ENCODE measurements at regions not wholly inside any gene's neighbourhood (a gene's known extent, or its start where the extent isn't known, plus 50 kb on each side); places are given as distances from the start of the nearest gene placed in this dataset.

DNA sequence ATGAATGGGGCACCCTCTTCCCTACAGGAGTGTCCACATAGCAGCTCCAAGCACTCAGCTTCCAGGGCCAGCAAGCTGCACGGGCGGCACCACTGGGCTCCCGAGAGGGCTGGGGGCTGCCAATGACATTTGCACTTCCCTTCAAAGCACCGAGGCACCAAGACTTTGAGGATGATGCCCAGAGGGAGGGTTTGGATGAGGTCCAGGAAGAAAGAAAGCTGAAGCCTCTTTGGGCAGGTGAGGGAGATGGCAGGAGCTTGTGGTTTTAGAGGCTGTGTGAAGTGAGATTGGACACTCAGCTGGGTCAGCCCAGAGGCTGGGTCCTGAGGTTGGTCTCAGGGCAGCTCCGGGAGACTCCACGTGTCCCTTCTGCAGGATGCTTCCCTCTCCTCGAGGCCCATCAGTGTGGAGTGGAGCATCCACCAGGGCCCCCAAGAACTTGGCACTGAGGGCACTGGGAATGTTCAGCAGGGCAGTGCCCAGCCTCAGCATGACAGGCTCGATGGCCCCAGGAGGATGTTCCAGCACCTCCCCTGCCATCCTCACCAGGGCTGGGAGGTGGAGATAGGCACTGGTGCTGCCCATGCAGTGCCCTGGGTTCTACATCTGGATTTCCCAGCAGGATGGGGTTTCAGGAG is 54.9 kb upstream of the IGFBP3 start:
- CTCF ChIA-PET, result interaction anchor here (0.6 kb wide), 1 partner anchor 9 kb away, joined by 3 read pairs; no protein-coding TSS in a partner anchor

DNA sequence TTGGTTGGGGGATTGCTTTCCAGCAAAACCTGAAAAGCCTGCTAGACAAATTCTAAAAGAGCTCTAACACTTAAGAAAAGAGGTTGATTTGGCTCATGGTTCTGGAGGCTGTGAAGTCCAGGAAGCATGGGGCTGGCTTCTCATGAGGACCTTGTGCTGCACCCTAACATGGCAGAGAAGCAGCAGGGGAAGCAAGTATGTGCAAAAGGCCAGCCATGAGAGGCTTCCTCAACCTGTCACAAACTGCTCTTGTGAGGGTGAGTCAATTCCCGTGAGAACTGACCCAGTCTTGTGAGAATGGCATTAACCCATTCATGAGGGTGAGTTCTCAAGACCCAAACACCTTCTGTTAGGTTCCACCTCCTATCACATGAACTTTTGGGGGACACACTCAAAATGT is 54.3 kb upstream of the IGFBP3 start:
- intact Hi-C loops (cut with micrococcal nuclease), result no loop called here
- H3K36me3 Mint-ChIP-seq (ENCODE audit: low read depth), result peaks cover 13% of the 10 kb centered on the region
- H3K4me3 Mint-ChIP-seq, result no peak overlapping the region
- H3K4me1 Mint-ChIP-seq (ENCODE audit: low read depth), result peaks cover 12% of the 10 kb centered on the region
- CTCF ChIA-PET, result interaction anchor here (0.6 kb wide), 1 partner anchor 8 kb away, joined by 3 read pairs; no protein-coding TSS in a partner anchor
- H3K27me3 Mint-ChIP-seq (ENCODE audit: low read depth), result no peaks in the 10 kb centered on the region
- no peak for DNase-seq
- no peak overlapping the region for H3K27ac Mint-ChIP-seq
- H3K9me3 Mint-ChIP-seq, result no peaks in the 10 kb centered on the region

More for the DNA sequence above, 54.9 kb upstream of the IGFBP3 start:
- Mint-ChIP-seq H3K4me3 (no peak overlapping the region), H3K36me3 (ENCODE audit: low read depth) (peaks cover 17% of the 10 kb centered on the region), H3K9me3 (no peaks in the 10 kb centered on the region), H3K27me3 (ENCODE audit: low read depth) (no peaks in the 10 kb centered on the region), H3K27ac (no peak overlapping the region), H3K4me1 (ENCODE audit: low read depth) (peaks cover 12% of the 10 kb centered on the region)
- intact Hi-C loops (cut with micrococcal nuclease), result no loop called here
- DNase-seq, result no peak

DNA sequence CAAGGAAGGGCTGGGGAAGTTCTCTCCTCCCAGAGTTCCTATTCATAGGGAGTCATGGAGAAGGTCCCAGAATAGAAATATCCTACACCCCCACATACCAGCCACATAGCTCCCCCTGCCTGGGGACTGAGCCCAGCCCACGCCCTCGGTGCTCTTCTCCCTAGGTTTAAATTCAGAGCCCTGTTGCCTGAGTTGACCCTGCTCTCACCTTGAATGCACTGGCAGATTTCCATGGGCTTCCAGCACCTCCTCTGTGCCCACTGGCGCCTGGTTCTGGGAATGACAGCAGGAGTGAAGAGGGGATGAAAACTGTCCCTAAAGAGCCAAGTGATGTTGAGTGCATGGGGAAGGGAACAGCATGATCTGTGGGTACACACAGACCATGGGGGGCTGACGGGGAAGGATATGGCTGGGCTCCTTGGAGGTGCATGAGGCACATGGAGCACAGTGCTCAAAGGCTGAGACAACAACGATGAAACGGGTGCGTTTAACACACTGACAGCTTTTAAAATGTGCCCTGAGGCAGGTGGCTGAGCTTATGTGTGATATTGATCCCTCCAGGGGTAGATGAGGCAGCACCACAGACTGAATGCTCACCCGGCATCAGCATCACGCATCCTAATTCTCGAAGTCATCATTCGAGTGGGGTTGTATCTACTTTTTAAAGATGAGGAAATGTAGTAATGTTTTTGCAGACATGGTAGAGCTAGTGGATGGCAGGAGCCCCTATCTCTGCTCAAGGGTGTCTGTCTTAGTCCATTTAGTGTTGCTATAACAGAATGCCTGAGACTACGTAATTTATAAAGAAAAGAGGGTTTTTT is 53.7 kb upstream of the IGFBP3 start:
- Mint-ChIP-seq H3K27ac (no peak overlapping the region), H3K4me3 (no peak overlapping the region), H3K9me3 (no peaks in the 10 kb centered on the region), H3K36me3 (ENCODE audit: low read depth) (peaks cover 12% of the 10 kb centered on the region), H3K27me3 (ENCODE audit: low read depth) (no peaks in the 10 kb centered on the region), H3K4me1 (ENCODE audit: low read depth) (peaks cover 12% of the 10 kb centered on the region)
- intact Hi-C loops (cut with micrococcal nuclease), result no loop called here
- CTCF ChIA-PET, result interaction anchor here (0.6 kb wide), 1 partner anchor 7 kb away, joined by 3 read pairs; no protein-coding TSS in a partner anchor
- no peak for DNase-seq

DNA sequence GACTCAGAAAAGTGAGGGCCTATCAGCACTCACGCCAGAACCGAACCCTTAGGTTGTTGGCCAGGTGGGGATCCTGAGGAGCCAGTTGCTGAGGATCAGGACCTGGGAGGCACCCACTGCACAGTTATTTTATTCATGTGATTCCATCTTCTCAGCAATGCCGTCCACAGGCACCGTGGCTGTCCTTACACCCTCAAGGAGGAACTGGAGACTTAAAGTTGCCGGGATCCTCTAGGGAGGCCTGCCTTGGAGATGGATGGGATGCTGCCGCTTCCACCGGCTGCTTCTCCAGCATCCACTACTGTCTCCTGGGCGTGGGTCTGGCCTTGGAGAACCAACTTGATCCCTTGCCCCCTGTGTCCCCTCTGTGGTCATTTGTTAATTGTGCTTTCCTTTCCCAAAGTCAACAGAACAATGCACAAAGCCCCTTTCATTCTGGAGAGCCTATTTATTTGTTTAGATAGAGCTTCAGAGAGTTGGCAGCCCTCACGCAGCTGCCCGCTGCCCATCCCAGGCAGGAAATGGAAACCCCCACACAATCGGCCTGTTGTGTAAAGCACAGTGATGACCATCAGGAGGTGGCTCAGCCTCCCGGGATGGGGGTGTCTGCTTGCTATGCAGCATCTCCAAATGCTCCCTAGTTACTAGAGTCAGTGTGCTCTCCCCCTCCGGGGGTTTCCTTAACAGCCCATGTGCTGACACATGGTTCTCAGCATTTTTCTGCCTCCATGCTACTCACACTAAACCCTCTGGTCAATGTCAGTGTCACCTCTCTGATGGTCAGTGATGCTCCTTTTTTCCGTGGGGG is 52.9 kb upstream of the IGFBP3 start:
- Mint-ChIP-seq H3K27ac (no peak overlapping the region), H3K36me3 (ENCODE audit: low read depth) (peaks cover 4% of the 10 kb centered on the region), H3K4me3 (no peak overlapping the region), H3K9me3 (no peaks in the 10 kb centered on the region), H3K4me1 (ENCODE audit: low read depth) (peaks cover 12% of the 10 kb centered on the region), H3K27me3 (ENCODE audit: low read depth) (no peaks in the 10 kb centered on the region)
- CTCF ChIA-PET, result no interaction called here
- no peak for DNase-seq
- intact Hi-C loops (cut with micrococcal nuclease), result no loop called here

DNA sequence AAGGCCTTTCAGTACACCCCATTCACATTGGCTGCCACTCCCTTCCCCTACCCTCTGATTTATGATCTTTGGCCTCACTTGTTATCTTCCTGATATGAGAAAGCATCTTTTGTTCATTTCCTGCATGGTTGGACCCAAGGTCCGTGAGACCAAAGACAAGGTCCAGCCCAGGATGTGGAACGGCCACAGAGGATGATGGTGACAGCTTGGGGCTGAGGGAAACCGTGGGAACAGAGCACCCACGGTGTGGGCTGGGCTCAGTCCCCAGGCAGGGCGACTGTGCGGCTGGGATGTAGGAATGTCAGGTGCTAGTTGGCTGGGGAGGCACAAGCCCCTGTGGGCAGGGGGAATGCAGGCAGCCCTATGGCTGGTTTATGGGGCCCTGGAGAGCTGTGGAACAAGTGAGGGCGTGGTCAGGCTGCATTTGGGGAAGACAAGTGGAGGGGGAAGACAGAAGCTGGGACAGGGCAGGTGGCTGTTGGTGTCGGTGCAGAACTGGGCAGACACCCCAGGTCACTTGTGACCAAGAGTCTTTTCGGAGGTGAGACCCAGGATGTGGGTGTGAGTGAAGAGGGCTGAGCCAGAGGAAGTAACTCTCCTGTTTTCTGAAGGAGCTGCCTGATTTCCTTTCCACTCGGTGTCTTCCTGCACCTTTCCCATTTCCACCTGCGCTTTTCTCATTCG is 51.7 kb upstream of the IGFBP3 start:
- Mint-ChIP-seq H3K27ac (no peak overlapping the region), H3K27me3 (ENCODE audit: low read depth) (no peaks in the 10 kb centered on the region), H3K4me1 (ENCODE audit: low read depth) (peaks cover 2% of the 10 kb centered on the region), H3K9me3 (no peaks in the 10 kb centered on the region), H3K36me3 (ENCODE audit: low read depth) (peaks cover 2% of the 10 kb centered on the region), H3K4me3 (no peak overlapping the region)
- intact Hi-C loops (cut with micrococcal nuclease), result no loop called here
- CTCF ChIA-PET, result no interaction called here
- DNase-seq, result no peak

DNA sequence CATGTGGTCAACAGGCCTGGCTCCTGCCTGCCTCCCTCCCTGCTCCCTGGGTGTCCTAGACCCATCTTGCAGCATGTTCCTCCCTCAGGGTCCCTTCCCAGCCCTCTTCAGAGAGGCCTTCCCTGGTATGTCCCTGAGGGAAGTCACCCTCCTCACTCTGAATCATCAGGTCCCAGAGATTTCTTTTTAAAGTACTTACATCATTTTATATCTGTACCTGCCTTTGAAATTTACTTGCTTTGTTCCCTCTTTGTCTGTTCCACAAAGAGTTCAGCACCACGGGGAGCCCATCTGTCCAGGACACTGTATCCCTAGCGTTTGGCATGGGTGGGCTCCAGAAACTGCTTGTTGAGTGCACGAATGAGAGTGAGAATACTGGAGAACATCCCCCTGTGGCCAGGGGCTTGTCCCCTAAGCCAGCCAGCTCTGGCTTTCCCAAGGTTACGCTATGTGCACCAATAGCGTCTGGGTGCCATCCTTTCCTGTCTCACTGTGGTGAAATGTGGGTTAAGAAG is 50.6 kb upstream of the IGFBP3 start:
- CTCF ChIA-PET, result no interaction called here
- Mint-ChIP-seq H3K4me3 (no peak overlapping the region), H3K4me1 (ENCODE audit: low read depth) (no peaks in the 10 kb centered on the region), H3K27ac (no peak overlapping the region), H3K27me3 (ENCODE audit: low read depth) (no peaks in the 10 kb centered on the region), H3K36me3 (ENCODE audit: low read depth) (peaks cover 2% of the 10 kb centered on the region), H3K9me3 (no peaks in the 10 kb centered on the region)
- intact Hi-C loops (cut with micrococcal nuclease), result no loop called here
- DNase-seq, result no peak

DNA sequence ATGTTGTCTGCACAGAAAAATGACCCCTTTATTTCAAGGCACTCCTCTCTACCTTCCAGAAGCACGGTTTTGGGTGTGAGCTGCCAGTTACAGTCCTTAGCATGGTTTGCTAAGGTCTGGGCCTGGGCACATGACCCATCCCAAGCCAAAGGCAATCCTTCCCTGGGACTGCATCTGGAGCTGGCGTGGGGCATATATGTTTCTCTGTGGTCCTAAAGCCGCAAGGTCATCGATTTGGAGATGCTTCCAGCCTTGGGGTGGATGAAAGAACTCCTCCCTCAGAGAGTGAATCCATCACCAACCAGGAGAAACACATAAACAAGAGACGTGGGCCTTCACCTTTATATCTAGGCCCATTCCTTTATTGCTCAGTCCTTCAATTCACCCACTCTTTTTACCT is 50.1 kb upstream of the IGFBP3 start:
- intact Hi-C loops (cut with micrococcal nuclease), result no loop called here
- Mint-ChIP-seq H3K9me3 (no peaks in the 10 kb centered on the region), H3K27ac (no peak overlapping the region), H3K4me1 (ENCODE audit: low read depth) (no peaks in the 10 kb centered on the region), H3K27me3 (ENCODE audit: low read depth) (no peaks in the 10 kb centered on the region), H3K4me3 (no peak overlapping the region), H3K36me3 (ENCODE audit: low read depth) (peaks cover 2% of the 10 kb centered on the region)
- no peak for DNase-seq
- CTCF ChIA-PET, result no interaction called here

Measured in activated naive CD4-positive, alpha-beta T cell treated with anti-CD3 and anti-CD28 coated beads for 36 hours (primary cell).